ENCODE measurements at regions not wholly inside any gene's neighbourhood (a gene's known extent, or its start where the extent isn't known, plus 50 kb on each side); places are given as distances from the start of the nearest gene placed in this dataset.

GRCh38 chr6:3596766-3597165 is 139.9 kb upstream of the SLC22A23 start:
- DNase-seq (ENCODE audit: extremely low spot score, unreplicated experiment): no peak
- H3K9me3 Mint-ChIP-seq: peaks cover 13% of the 10 kb centered on the region
- H3K27ac Mint-ChIP-seq: no peak overlapping the region
- TF ChIP-seq CTCF (conservative IDR thresholded peaks at IDR 0.05): no peak
- H3K4me3 Mint-ChIP-seq: no peak overlapping the region
- peaks cover 8% of the 10 kb centered on the region for H3K36me3 Mint-ChIP-seq
- no peaks in the 10 kb centered on the region for H3K27me3 Mint-ChIP-seq
- H3K4me1 Mint-ChIP-seq (ENCODE audit: unreplicated experiment): no peaks in the 10 kb centered on the region

- no peaks in the 10 kb centered on the region for H3K9me3 Mint-ChIP-seq
- H3K4me3 Mint-ChIP-seq: no peak overlapping the region
- TF ChIP-seq CTCF (conservative IDR thresholded peaks at IDR 0.05): no peak
- no peak for DNase-seq (ENCODE audit: extremely low spot score, unreplicated experiment)
- no peak overlapping the region for H3K27ac Mint-ChIP-seq
- no peaks in the 10 kb centered on the region for H3K4me1 Mint-ChIP-seq (ENCODE audit: unreplicated experiment)
- H3K36me3 Mint-ChIP-seq: no peaks in the 10 kb centered on the region
- H3K27me3 Mint-ChIP-seq: no peaks in the 10 kb centered on the region
These were observed 137.4 kb upstream of the SLC22A23 start for GRCh38 chr6:3594201-3594600.

GRCh38 chr6:3593161-3593560 is 136.3 kb upstream of the SLC22A23 start:
- DNase-seq (ENCODE audit: extremely low spot score, unreplicated experiment): no peak
- Mint-ChIP-seq H3K4me1 (ENCODE audit: unreplicated experiment) (no peaks in the 10 kb centered on the region), H3K36me3 (no peaks in the 10 kb centered on the region), H3K27me3 (no peaks in the 10 kb centered on the region), H3K9me3 (no peaks in the 10 kb centered on the region), H3K4me3 (no peak overlapping the region), H3K27ac (no peak overlapping the region)
- TF ChIP-seq CTCF (conservative IDR thresholded peaks at IDR 0.05): no peak

- H3K27ac Mint-ChIP-seq: peak overlapping the region; percentile 43
These were observed 135.6 kb upstream of the SLC22A23 start for GRCh38 chr6:3592371-3592941.

GRCh38 chr6:3591970-3592369 is 135.1 kb upstream of the SLC22A23 start:
- no peaks in the 10 kb centered on the region for H3K27me3 Mint-ChIP-seq
- DNase-seq (ENCODE audit: extremely low spot score, unreplicated experiment): no peak
- peaks cover 2% of the 10 kb centered on the region for H3K9me3 Mint-ChIP-seq
- no peaks in the 10 kb centered on the region for H3K36me3 Mint-ChIP-seq
- no peak for TF ChIP-seq CTCF (conservative IDR thresholded peaks at IDR 0.05)
- H3K27ac Mint-ChIP-seq: peak overlapping the region; percentile 43
- no peak overlapping the region for H3K4me3 Mint-ChIP-seq
- no peaks in the 10 kb centered on the region for H3K4me1 Mint-ChIP-seq (ENCODE audit: unreplicated experiment)

More at GRCh38 chr6:3592371-3592941, 135.6 kb upstream of the SLC22A23 start:
- Mint-ChIP-seq H3K4me1 (ENCODE audit: unreplicated experiment) (no peaks in the 10 kb centered on the region), H3K9me3 (no peaks in the 10 kb centered on the region), H3K27me3 (no peaks in the 10 kb centered on the region), H3K36me3 (no peaks in the 10 kb centered on the region), H3K4me3 (no peak overlapping the region)
- TF ChIP-seq CTCF (conservative IDR thresholded peaks at IDR 0.05): no peak
- DNase-seq (ENCODE audit: extremely low spot score, unreplicated experiment): no peak

GRCh38 chr6:3587660-3588059 is 130.8 kb upstream of the SLC22A23 start:
- Mint-ChIP-seq H3K27ac (no peak overlapping the region), H3K36me3 (no peaks in the 10 kb centered on the region), H3K4me1 (ENCODE audit: unreplicated experiment) (peaks cover 18% of the 10 kb centered on the region), H3K4me3 (no peak overlapping the region), H3K9me3 (peaks cover 6% of the 10 kb centered on the region), H3K27me3 (no peaks in the 10 kb centered on the region)
- no peak for DNase-seq (ENCODE audit: extremely low spot score, unreplicated experiment)
- no peak for TF ChIP-seq CTCF (conservative IDR thresholded peaks at IDR 0.05)
